ENCODE measurements at regions not wholly inside any gene's neighbourhood (a gene's known extent, or its start where the extent isn't known, plus 50 kb on each side); places are given as distances from the start of the nearest gene placed in this dataset.

DNA sequence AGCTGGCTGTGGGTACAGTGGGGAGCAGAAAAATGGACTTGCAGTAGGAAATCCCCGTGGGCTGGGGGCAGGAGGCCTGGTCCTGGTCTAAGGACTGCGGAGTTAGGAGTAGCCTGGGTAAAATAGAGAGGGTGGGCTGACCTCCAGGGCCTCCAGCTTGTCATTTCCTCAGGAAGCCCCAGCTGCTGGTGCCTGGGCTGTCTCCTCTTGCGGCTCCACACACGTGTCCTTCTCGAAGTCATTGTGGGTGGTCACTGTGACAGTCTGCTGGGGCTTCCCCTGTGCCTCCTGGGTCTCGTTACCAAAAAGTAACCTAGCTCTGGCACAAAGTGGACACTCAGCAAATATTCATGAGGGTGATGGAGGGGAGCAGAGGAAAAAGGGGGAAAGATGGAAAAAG is 259.7 kb downstream of the FGF9 start:
- no peak for ATAC-seq
- Histone ChIP-seq H3K9me2 (replicated peaks; ENCODE audit: low read length) (no peaks in the 10 kb centered on the region), H3K27me3 (ENCODE audit: low read length) (no peaks in the 10 kb centered on the region), H3K4me2 (ENCODE audit: low read length) (no peak overlapping the region), H3K36me3 (ENCODE audit: low read depth, low read length) (no peaks in the 10 kb centered on the region), H3K9me3 (ENCODE audit: low read length) (no peaks in the 10 kb centered on the region), H3K4me1 (ENCODE audit: insufficient read depth, low read length) (no peaks in the 10 kb centered on the region), H3K79me2 (ENCODE audit: low read length) (no peaks in the 10 kb centered on the region), H4K20me1 (ENCODE audit: low read length) (no peaks in the 10 kb centered on the region), H2AFZ (ENCODE audit: low read length) (no peak overlapping the region), H3K9ac (ENCODE audit: low read length) (no peak overlapping the region), H3F3A (ENCODE audit: low read length, unreplicated experiment) (no peaks in the 10 kb centered on the region), H3K27ac (ENCODE audit: low read length) (no peak overlapping the region), H3K4me3 (ENCODE audit: low read length) (no peak overlapping the region)
- no peak for TF ChIP-seq EZH2 (IDR thresholded peaks at IDR 0.05; ENCODE audit: low read length, unreplicated experiment)
- TF ChIP-seq EZH2phosphoT487 (IDR thresholded peaks at IDR 0.05; ENCODE audit: borderline replicate concordance, low read length), result no peak
- TF ChIP-seq CTCF (conservative IDR thresholded peaks at IDR 0.05; ENCODE audit: low read depth, low read length), result no peak
- no TSS peak for BruUV-seq (replicated peaks)
- ChIA-PET CTCF (no interaction called here), POLR2A (ENCODE audit: unreplicated experiment) (no interaction called here)
- DNase-seq, result no peak
- intact Hi-C loops (cut with micrococcal nuclease), result no loop called here

GRCh38 chr13:21932578-21932977 is 261.7 kb downstream of the FGF9 start:
- intact Hi-C loops (cut with micrococcal nuclease), result no loop called here
- ChIA-PET POLR2A (ENCODE audit: unreplicated experiment) (no interaction called here), CTCF (no interaction called here)
- H3K4me2 ChIP-seq (ENCODE audit: low read length), result no peak overlapping the region
- no peak overlapping the region for H3K27ac ChIP-seq (ENCODE audit: low read length)
- H3K4me3 ChIP-seq (ENCODE audit: low read length), result no peak overlapping the region
- TF ChIP-seq EZH2 (IDR thresholded peaks at IDR 0.05; ENCODE audit: low read length, unreplicated experiment) (no peak), CTCF (conservative IDR thresholded peaks at IDR 0.05; ENCODE audit: low read depth, low read length) (no peak), EZH2phosphoT487 (IDR thresholded peaks at IDR 0.05; ENCODE audit: borderline replicate concordance, low read length) (no peak)
- ATAC-seq, result no peak
- no peaks in the 10 kb centered on the region for H3K4me1 ChIP-seq (ENCODE audit: insufficient read depth, low read length)
- H3K27me3 ChIP-seq (ENCODE audit: low read length), result no peaks in the 10 kb centered on the region
- H3K36me3 ChIP-seq (ENCODE audit: low read depth, low read length), result no peaks in the 10 kb centered on the region
- H3K79me2 ChIP-seq (ENCODE audit: low read length), result no peaks in the 10 kb centered on the region
- H4K20me1 ChIP-seq (ENCODE audit: low read length), result no peaks in the 10 kb centered on the region
- H3F3A ChIP-seq (ENCODE audit: low read length, unreplicated experiment), result no peaks in the 10 kb centered on the region
- DNase-seq, result no peak
- no peak overlapping the region for H3K9ac ChIP-seq (ENCODE audit: low read length)
- H2AFZ ChIP-seq (ENCODE audit: low read length), result no peak overlapping the region
- no peaks in the 10 kb centered on the region for H3K9me2 ChIP-seq (replicated peaks; ENCODE audit: low read length)
- no peaks in the 10 kb centered on the region for H3K9me3 ChIP-seq (ENCODE audit: low read length)
- no TSS peak for BruUV-seq (replicated peaks)

DNA sequence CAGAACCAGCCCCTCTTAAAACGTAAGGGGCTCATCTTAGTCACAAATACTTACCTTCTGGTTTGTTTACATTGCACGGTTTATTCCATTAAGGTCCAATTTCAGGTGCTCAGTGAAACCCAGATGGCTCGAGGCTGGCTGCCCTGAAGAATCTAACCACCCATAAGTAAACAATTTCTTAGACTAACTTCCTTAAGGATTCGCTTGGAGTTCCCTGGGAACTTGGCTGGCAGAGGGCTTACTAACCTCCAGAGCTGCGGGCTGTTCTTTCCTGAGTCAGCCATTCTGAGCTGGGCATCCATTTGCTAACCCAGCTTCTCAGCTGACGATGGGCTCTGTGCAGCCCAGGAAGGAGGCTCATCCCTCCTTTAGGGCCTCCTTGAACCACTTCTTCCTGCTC is 262.1 kb downstream of the FGF9 start:
- Histone ChIP-seq H3K4me1 (ENCODE audit: insufficient read depth, low read length) (no peaks in the 10 kb centered on the region), H3K79me2 (ENCODE audit: low read length) (no peaks in the 10 kb centered on the region), H3K27ac (ENCODE audit: low read length) (no peak overlapping the region), H3K9me3 (ENCODE audit: low read length) (no peaks in the 10 kb centered on the region), H3K9me2 (replicated peaks; ENCODE audit: low read length) (no peaks in the 10 kb centered on the region), H2AFZ (ENCODE audit: low read length) (no peak overlapping the region), H3K9ac (ENCODE audit: low read length) (no peak overlapping the region), H3K27me3 (ENCODE audit: low read length) (no peaks in the 10 kb centered on the region), H3K4me2 (ENCODE audit: low read length) (no peak overlapping the region), H4K20me1 (ENCODE audit: low read length) (no peaks in the 10 kb centered on the region), H3F3A (ENCODE audit: low read length, unreplicated experiment) (no peaks in the 10 kb centered on the region), H3K36me3 (ENCODE audit: low read depth, low read length) (no peaks in the 10 kb centered on the region), H3K4me3 (ENCODE audit: low read length) (no peak overlapping the region)
- no peak for TF ChIP-seq EZH2phosphoT487 (IDR thresholded peaks at IDR 0.05; ENCODE audit: borderline replicate concordance, low read length)
- no peak for TF ChIP-seq CTCF (conservative IDR thresholded peaks at IDR 0.05; ENCODE audit: low read depth, low read length)
- TF ChIP-seq EZH2 (IDR thresholded peaks at IDR 0.05; ENCODE audit: low read length, unreplicated experiment), result no peak
- ChIA-PET CTCF (no interaction called here), POLR2A (ENCODE audit: unreplicated experiment) (no interaction called here)
- DNase-seq, result no peak
- ATAC-seq, result no peak
- no TSS peak for BruUV-seq (replicated peaks)
- intact Hi-C loops (cut with micrococcal nuclease), result no loop called here
